NCI-H1092 (cell line): ENCODE measurements at regions not wholly inside any gene's neighbourhood (a gene's known extent, or its start where the extent isn't known, plus 50 kb on each side); places are given as distances from the start of the nearest gene placed in this dataset.

Source experiments
- DNase-seq: peaks from one replicate; lab custom pipeline; 2025; lab: John Stamatoyannopoulos, UW

- DNase-seq = no peak
Measured at GRCh38 chr14:89629383-89629782, 212.3 kb upstream of the FOXN3 start.

DNA sequence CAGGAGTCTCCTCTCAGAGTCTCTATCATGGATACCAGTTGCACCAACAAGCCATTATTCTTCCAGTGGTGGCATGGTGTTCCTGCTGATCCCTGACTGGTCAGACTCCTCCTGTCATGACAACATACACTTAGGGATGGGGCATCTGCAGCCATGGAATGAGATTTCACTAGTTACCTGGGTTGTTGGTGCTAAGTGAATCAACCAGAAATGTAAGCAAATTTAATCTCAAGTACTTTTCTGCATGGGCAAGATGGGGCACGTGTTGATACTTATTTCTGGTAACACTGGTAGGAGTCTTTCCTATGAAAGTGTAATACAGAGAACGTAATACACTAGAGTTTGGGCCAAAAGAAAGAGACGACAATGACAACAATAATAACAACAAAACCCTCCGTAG lies 211.5 kb upstream of the FOXN3 start:
- no peak for DNase-seq

GRCh38 chr14:89626233-89626806 lies 209.3 kb upstream of the FOXN3 start:
- no peak for DNase-seq

GRCh38 chr14:89625731-89626232 lies 208.7 kb upstream of the FOXN3 start:
- no peak for DNase-seq

DNA sequence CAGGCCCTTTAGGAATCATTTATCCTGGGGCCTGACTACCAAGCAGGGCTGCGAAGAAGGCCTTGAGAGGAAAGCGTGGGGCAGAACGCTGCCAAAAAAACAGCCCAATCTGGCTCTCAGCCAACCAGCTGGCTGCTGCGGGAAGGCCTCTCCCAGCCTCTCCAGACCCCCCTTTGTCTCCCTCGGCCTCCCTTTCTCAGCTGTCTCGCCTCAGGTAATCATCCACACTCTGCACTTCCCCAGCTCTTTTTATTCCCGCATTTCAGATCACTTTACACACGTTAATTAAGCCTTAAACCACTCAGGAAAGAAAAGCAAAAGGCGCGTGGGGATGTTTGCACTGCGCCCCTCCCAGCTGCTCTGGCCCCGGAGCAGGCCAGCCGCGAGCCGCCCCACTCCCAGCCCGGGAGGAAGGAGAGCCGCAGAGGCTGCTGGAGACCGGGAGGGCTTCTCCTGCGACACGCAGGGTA lies 208.2 kb upstream of the FOXN3 start:
- DNase-seq = peak; percentile 86

DNA sequence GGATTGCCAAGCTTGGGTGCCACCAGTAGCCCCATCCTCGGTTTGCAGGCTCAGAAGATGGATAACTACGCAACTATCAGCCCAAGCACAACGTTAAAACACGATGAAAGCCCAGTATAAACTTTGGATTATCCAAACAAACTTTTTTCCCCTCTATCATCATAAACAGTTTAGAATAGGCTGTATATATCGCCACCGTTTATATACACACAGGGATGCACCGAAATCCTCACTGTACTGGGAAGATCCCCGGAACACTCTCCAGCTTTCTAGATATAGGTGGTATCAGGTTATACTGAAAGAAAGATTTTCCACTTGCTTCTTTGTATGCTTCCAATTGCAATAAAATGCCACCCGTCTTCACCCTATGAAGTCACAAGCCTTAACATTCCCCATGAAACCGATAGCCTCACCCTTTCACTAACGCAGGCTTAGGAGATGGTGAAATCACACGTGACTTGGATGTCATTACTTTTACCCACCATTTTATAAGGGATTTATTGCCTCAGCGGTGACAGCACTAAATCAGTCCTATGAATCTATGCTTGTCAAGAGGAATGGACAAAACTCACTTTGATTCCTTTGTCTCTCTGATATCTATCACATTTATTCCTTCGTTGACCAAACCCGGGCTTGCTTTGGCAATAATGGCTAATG lies 207.6 kb upstream of the FOXN3 start:
- no peak for DNase-seq

- no peak for DNase-seq
Measured at GRCh38 chr14:89621791-89622638, 205.0 kb upstream of the FOXN3 start.

- no peak for DNase-seq
Measured at GRCh38 chr14:89621009-89621421, 204.0 kb upstream of the FOXN3 start.

GRCh38 chr14:89620436-89620835 lies 203.4 kb upstream of the FOXN3 start:
- no peak for DNase-seq

GRCh38 chr14:89619596-89619995 lies 202.6 kb upstream of the FOXN3 start:
- no peak for DNase-seq

DNA sequence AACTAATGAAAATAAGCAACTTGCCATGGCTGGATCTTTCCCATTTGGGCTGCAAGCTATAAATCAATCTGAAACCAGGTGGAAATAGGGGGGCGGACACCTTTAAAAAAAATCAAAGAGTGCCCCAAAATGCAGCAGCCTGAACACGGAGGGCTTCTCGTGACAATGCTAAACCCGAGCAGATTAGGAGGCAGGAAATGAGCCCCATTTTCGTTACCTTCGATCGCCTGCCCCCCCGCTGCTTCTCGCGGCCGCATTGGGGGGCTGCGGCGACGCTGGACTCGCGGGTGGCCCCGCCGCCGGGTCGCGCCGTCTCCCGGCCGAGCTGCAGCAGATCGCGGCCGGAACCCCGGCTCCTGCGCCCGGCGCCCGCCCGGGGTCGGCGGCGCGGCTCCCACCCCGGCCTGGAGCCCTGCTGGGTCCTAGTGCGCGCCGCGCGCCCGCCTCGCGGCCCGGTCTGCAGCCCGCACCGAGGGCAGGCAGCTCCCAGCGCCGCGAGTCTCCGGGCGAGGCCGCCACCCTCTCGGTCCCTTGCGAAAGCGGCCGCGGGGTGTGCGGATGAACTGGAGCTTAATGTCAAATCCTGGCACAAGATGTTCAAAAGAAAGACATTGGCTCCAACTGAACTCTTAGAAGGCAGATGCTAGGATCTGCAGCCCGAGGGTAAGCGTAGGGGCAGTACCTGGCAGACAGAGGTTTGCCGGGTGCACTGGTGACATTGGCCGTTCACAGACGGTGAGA lies 201.9 kb upstream of the FOXN3 start:
- peak; percentile 52 for DNase-seq

DNA sequence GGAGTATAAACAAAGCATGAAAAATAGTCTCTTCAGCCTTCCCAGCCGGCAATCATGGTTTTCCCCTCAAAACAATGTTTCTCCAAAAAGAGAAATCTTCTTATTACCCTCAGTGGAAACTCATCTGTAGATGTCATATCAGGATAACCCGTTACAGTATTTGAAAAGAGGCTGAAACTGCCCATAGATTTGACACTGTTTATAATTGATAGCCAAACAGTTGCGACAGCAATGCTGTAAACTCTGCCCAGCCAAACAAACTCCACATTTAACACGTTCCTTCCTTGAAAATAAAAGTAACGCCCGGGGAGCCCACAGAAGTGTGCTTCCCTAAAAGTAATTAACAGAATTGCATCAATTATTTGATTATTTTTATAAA lies 201.3 kb upstream of the FOXN3 start:
- no peak for DNase-seq

- DNase-seq = no peak
Measured at GRCh38 chr14:89617481-89618329, 200.7 kb upstream of the FOXN3 start.

DNA sequence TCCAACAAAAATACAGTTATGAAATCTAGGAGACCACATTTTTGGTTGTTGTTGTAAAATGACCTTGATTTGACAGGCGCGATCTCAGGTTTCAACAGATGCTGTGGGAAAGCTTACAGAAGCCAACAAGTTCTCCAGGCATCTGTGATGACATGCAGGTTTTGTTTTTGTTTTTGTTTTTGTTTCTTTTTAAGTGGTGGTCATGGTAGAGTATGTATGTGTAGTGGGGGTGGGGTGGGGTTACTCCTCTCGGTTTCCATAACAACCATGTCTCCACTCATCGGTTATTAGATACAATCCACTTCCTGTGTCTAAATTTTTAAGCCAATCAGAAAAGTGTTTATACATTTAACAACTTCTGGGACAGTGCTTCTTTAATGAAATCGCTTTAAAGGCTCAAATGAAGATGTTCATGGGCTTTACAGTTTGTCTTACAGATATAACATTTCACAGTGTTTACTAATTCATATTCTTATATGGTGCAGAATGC lies 199.9 kb upstream of the FOXN3 start:
- DNase-seq = no peak

- DNase-seq = no peak
Measured at GRCh38 chr14:89616425-89616824, 199.4 kb upstream of the FOXN3 start.

DNA sequence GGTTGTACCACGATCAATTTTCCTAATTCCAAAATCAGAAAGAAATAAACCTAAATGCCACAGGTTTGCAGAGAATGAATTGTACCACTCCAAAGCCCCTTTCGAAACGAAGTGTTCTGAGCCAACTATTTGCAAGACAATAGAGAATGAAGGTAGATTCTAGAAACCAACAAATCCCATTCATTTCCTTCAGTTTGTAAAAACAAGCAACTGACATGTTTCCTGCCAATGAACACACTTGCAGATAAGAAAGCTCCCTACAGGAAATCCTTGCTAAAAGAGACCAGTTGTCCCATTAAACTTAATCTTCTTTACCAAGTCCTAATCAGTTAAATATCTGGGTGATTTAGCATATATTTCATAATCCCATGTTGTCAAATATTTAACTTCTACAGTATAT lies 198.4 kb upstream of the FOXN3 start:
- DNase-seq = no peak

- no peak for DNase-seq
Measured at GRCh38 chr14:89614009-89614691, 197.1 kb upstream of the FOXN3 start.

- DNase-seq = no peak
Measured at GRCh38 chr14:89613260-89614008, 196.4 kb upstream of the FOXN3 start.

GRCh38 chr14:89609500-89610100 lies 192.6 kb upstream of the FOXN3 start:
- no peak for DNase-seq
